Stimulated activated CD8-positive, alpha-beta memory T cell treated with anti-CD3 and anti-CD28 coated beads, Interleukin-12 subunit alpha, Interleukin-12 subunit beta, amount 100 ng/mL, for 1 hour (primary cell): ENCODE measurements at regions not wholly inside any gene's neighbourhood (a gene's known extent, or its start where the extent isn't known, plus 50 kb on each side); places are given as distances from the start of the nearest gene placed in this dataset.

ENCODE experiments used
- DNase-seq: peaks from one replicate; pipeline ENCODE4 v3.0.0-alpha.2; 2020; ENCODE audit warnings: low read depth

GRCh38 chr2:7721413-7721995, 804.3 kb downstream of the RNF144A start:
- no peak for DNase-seq

GRCh38 chr2:7722212-7722910, 805.1 kb downstream of the RNF144A start:
- DNase-seq = no peak

- no peak for DNase-seq
Observed at GRCh38 chr2:7724336-7724735, 807.1 kb downstream of the RNF144A start.

GRCh38 chr2:7725171-7725849, 808.1 kb downstream of the RNF144A start:
- no peak for DNase-seq

GRCh38 chr2:7725850-7726242, 808.6 kb downstream of the RNF144A start:
- DNase-seq = no peak

GRCh38 chr2:7726989-7727388, 809.8 kb downstream of the RNF144A start:
- no peak for DNase-seq

GRCh38 chr2:7728388-7728787, 811.2 kb downstream of the RNF144A start:
- no peak for DNase-seq

- no peak for DNase-seq
Observed at GRCh38 chr2:7730449-7730848, 813.2 kb downstream of the RNF144A start.

GRCh38 chr2:7730990-7731389, 813.8 kb downstream of the RNF144A start:
- DNase-seq = no peak

- DNase-seq = no peak
Observed at GRCh38 chr2:7732497-7732896, 815.3 kb downstream of the RNF144A start.

GRCh38 chr2:7736646-7737305, 819.6 kb downstream of the RNF144A start:
- no peak for DNase-seq

GRCh38 chr2:7738596-7738995, 821.4 kb downstream of the RNF144A start:
- DNase-seq = no peak

- DNase-seq = no peak
Observed at GRCh38 chr2:7740114-7740513, 822.9 kb downstream of the RNF144A start.

- DNase-seq = no peak
Observed at GRCh38 chr2:7742301-7742700, 825.1 kb downstream of the RNF144A start.

- peak; percentile 25 for DNase-seq
Observed at GRCh38 chr2:7744827-7745226, 827.6 kb downstream of the RNF144A start.

GRCh38 chr2:7745369-7745768, 828.2 kb downstream of the RNF144A start:
- no peak for DNase-seq

GRCh38 chr2:7748717-7749415, 831.7 kb downstream of the RNF144A start:
- DNase-seq = no peak

GRCh38 chr2:7749895-7750559, 832.8 kb downstream of the RNF144A start:
- DNase-seq = no peak

GRCh38 chr2:7752291-7752690, 835.1 kb downstream of the RNF144A start:
- no peak for DNase-seq

GRCh38 chr2:7753777-7754176, 836.6 kb downstream of the RNF144A start:
- no peak for DNase-seq

GRCh38 chr2:7755879-7756278, 838.7 kb downstream of the RNF144A start:
- DNase-seq = no peak
